HFF-Myc (cell line): ENCODE measurements at regions not wholly inside any gene's neighbourhood (a gene's known extent, or its start where the extent isn't known, plus 50 kb on each side); places are given as distances from the start of the nearest gene placed in this dataset.
"Not testable (repeated sequence)": the region's sequence is repeated elsewhere in the genome, so short reads cannot be mapped to it uniquely, and the experiment has no call there.

ENCODE experiments used
- DNase-seq: peaks from one replicate; pipeline ENCODE4 v3.0.0-alpha.2; 2011; ENCODE audit warnings: low read depth; ENCODE audit errors: extremely low read depth
- H3K4me3 ChIP-seq: replicated peaks from 2 replicates; pipeline ENCODE4 v1.5.1; 2011; ENCODE audit warnings: low read depth, mild to moderate bottlenecking, control low read depth, low read length
- TF ChIP-seq, protein P1 (sequence below): IDR thresholded peaks from 2 replicates; pipeline ENCODE4 v1.5.1; 2012; ENCODE audit warnings: mild to moderate bottlenecking, low read depth, low read length, control low read depth; ENCODE audit errors: missing control alignments

- no peak overlapping the region for H3K4me3 ChIP-seq
- TF ChIP-seq, protein P1, sequence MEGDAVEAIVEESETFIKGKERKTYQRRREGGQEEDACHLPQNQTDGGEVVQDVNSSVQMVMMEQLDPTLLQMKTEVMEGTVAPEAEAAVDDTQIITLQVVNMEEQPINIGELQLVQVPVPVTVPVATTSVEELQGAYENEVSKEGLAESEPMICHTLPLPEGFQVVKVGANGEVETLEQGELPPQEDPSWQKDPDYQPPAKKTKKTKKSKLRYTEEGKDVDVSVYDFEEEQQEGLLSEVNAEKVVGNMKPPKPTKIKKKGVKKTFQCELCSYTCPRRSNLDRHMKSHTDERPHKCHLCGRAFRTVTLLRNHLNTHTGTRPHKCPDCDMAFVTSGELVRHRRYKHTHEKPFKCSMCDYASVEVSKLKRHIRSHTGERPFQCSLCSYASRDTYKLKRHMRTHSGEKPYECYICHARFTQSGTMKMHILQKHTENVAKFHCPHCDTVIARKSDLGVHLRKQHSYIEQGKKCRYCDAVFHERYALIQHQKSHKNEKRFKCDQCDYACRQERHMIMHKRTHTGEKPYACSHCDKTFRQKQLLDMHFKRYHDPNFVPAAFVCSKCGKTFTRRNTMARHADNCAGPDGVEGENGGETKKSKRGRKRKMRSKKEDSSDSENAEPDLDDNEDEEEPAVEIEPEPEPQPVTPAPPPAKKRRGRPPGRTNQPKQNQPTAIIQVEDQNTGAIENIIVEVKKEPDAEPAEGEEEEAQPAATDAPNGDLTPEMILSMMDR: no peak
- no peak for DNase-seq
Measured at GRCh38 chr1:191065771-191066170, 588.1 kb upstream of the BRINP3 start.

DNA sequence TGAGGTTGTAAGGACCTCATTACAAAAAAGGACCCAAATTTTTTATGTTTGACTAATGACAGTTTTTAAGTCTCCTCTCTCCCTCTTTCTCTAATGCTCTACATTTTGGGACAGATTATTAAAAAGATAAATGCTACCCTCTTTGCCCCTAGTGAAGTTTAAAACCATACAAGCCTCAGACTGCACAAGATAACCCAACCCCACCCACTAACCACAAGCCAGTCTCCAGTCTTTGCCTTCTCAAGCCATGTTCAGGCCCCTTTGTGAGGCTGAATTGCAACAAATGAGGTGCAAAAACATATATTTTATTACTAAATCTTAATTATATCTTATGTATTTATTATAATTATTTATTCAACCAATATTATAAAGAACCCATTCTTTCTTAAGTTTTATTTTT, 597.2 kb upstream of the BRINP3 start:
- TF ChIP-seq, protein P1: no peak
- DNase-seq: no peak
- H3K4me3 ChIP-seq: no peak overlapping the region

- DNase-seq, H3K4me3 ChIP-seq: not testable (repeated sequence)
Measured at GRCh38 chr1:191083090-191083489, 605.4 kb upstream of the BRINP3 start.

DNA sequence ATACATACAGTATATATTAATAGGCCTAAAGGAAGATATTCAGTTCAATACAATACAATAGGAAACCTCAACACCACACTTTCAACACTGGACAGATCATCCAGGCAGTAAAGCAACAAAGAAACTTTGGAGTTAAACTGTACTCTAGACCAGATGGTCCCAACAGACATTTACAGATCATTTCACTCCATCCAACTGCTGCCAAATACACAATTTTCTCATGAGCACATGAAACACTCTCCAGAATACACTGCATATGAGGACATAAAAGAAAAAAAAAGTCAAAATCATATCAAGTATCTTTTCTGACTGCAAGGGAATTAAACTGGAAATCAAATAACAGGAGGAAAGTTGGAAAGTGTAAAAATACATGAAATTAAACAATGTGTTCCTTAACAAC, 607.5 kb upstream of the BRINP3 start:
- TF ChIP-seq, protein P1: no peak
- no peak for DNase-seq
- no peak overlapping the region for H3K4me3 ChIP-seq

DNA sequence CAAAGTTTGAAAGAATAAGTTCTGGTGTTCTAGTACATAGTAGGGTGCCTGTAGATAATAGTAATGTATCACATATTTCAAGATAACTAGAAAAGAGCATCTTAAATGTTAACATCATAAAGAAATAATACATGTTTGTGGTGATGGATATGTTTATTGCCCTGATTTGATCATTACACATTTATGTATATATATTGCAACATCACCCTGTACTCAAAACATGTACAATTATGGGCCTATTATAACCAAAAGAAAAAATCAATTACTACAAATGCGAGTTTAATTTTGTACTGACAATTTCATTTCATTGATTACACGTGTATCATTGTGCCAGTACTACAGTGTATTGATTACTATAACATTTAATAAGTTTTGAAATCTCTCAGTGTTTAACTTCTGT, 609.2 kb upstream of the BRINP3 start:
- no peak overlapping the region for H3K4me3 ChIP-seq
- TF ChIP-seq, protein P1: no peak
- DNase-seq: no peak

- TF ChIP-seq, protein P1: no peak
- H3K4me3 ChIP-seq: no peak overlapping the region
- no peak for DNase-seq
Measured at GRCh38 chr1:191096405-191096804, 618.7 kb upstream of the BRINP3 start.

GRCh38 chr1:191099696-191100095, 622.0 kb upstream of the BRINP3 start:
- TF ChIP-seq, protein P1: no peak
- DNase-seq: no peak
- H3K4me3 ChIP-seq: no peak overlapping the region
